ENCODE measurements at regions not wholly inside any gene's neighbourhood (a gene's known extent, or its start where the extent isn't known, plus 50 kb on each side); places are given as distances from the start of the nearest gene placed in this dataset.

- WGBS (ENCODE audit: low lambda C conversion rate) = 80% methylated on average over 4 of the region's 4 CpGs
- Histone ChIP-seq H3K4me3 (ENCODE audit: low read depth in 2 of 2, low read length in 1 of 2) (no peak overlapping the region), H3K36me3 (replicated peaks in 1 of 2; ENCODE audit: control insufficient read depth in 1 of 2, insufficient read depth in 2 of 2, low read length in 1 of 2) (no peaks in the 10 kb centered on the region), H3K79me2 (ENCODE audit: insufficient read depth) (no peaks in the 10 kb centered on the region), H4K20me1 (ENCODE audit: insufficient read depth) (no peaks in the 10 kb centered on the region), H2AFZ (ENCODE audit: low read depth) (no peak overlapping the region), H3K27ac (ENCODE audit: low read depth in 2 of 2, low read length in 1 of 2) (no peak overlapping the region), H3K4me2 (no peak overlapping the region), H3K4me1 (ENCODE audit: control insufficient read depth in 1 of 2, insufficient read depth in 2 of 2, low read depth in 1 of 2, low read length in 1 of 2) (peaks cover 0 to 4% of the 10 kb centered on the region in 2 experiments; a peak in 1 of 4 replicates), H3K9ac (no peak overlapping the region), H3F3A (replicated peaks; ENCODE audit: insufficient read depth) (no peaks in the 10 kb centered on the region), H3K9me2 (no peaks in the 10 kb centered on the region), H3K9me3 (no peaks in the 10 kb centered on the region), H3K27me3 (ENCODE audit: insufficient read depth) (no peaks in the 10 kb centered on the region)
- ChIA-PET CTCF (no interaction called here), POLR2A (no interaction called here)
- TF ChIP-seq RXRA (IDR thresholded peaks at IDR 0.05; ENCODE audit: borderline replicate concordance, low read depth) (no peak), USF1 (IDR thresholded peaks at IDR 0.05; ENCODE audit: borderline replicate concordance, low read depth) (no peak), YY1 (IDR thresholded peaks at IDR 0.05; ENCODE audit: low read depth) (no peak), ELF1 (IDR thresholded peaks at IDR 0.05) (no peak), EP300 (IDR thresholded peaks at IDR 0.05; ENCODE audit: borderline replicate concordance in 1 of 2, low read depth in 1 of 2, low read length in 1 of 2) (no peak), RCOR1 (IDR thresholded peaks at IDR 0.05; ENCODE audit: low read length) (no peak), USF2 (IDR thresholded peaks at IDR 0.05; ENCODE audit: borderline replicate concordance, low read depth, low read length) (no peak), TEAD4 (IDR thresholded peaks at IDR 0.05; ENCODE audit: borderline replicate concordance, insufficient read depth) (no peak), FOXM1 (IDR thresholded peaks at IDR 0.05; ENCODE audit: low read depth) (no peak), REST (IDR thresholded peaks at IDR 0.05; ENCODE audit: low read depth, low read length) (no peak), CHD2 (IDR thresholded peaks at IDR 0.05; ENCODE audit: low read length, partially characterized antibody) (no peak), RAD21 (IDR thresholded peaks at IDR 0.05; ENCODE audit: low read length) (no peak), IRF3 (IDR thresholded peaks at IDR 0.05; ENCODE audit: low read depth, low read length) (no peak), SMC3 (IDR thresholded peaks at IDR 0.05; ENCODE audit: low read depth, low read length) (no peak), GATA2 (CRISPR knock-in tag; IDR thresholded peaks at IDR 0.05) (no peak), JUND (IDR thresholded peaks at IDR 0.05) (no peak), PBX3 (IDR thresholded peaks at IDR 0.05) (no peak), MAX (IDR thresholded peaks at IDR 0.05; ENCODE audit: low read depth) (no peak)
- DNase-seq = no peak
Observed at GRCh38 chr2:217742276-217742675, 260.5 kb downstream of the TNS1 start.
